HepG2 (cell line): ENCODE measurements at regions not wholly inside any gene's neighbourhood (a gene's known extent, or its start where the extent isn't known, plus 50 kb on each side); places are given as distances from the start of the nearest gene placed in this dataset.

Experiments
- CSRNP1 ChIP-seq: sonication (generic); formaldehyde crosslinking; IDR thresholded peaks from 2 replicates; pipeline ENCODE4 v1.8.1; 2023; ENCODE audit warnings: mild to moderate bottlenecking, missing genetic modification reagents
- HOXD1 ChIP-seq: sonication (generic); formaldehyde crosslinking; IDR thresholded peaks from 2 replicates; pipeline ENCODE4 v1.5.0; 2020; ENCODE audit warnings: missing genetic modification reagents
- IRX3 ChIP-seq: sonication (generic); formaldehyde crosslinking; IDR thresholded peaks from 2 replicates; pipeline ENCODE4 v1.8.1; 2023; ENCODE audit warnings: mild to moderate bottlenecking, low read depth, missing genetic modification reagents, borderline replicate concordance
- NFKB2 ChIP-seq: sonication (generic); formaldehyde crosslinking; IDR thresholded peaks from 2 replicates; pipeline ENCODE4 v1.4.0; 2020; ENCODE audit warnings: missing genetic modification reagents, borderline replicate concordance
- NR3C1 ChIP-seq: sonication (generic); formaldehyde crosslinking; IDR thresholded peaks from 2 replicates; pipeline ENCODE4 v1.4.0; 2020; ENCODE audit warnings: missing genetic modification reagents
- SIN3B ChIP-seq: fragments of 150-350 bp; IDR thresholded peaks from 2 replicates; pipeline ENCODE4 v1.6.1; 2014; ENCODE audit warnings: low read length
- SNAI1 ChIP-seq: sonication (generic); formaldehyde crosslinking; IDR thresholded peaks from 2 replicates; pipeline ENCODE4 v1.5.0; 2020; ENCODE audit warnings: mild to moderate bottlenecking, missing genetic modification reagents, borderline replicate concordance
- ZNF260 ChIP-seq: sonication (generic); formaldehyde crosslinking; IDR thresholded peaks from 2 replicates; pipeline ENCODE4 v1.4.0; 2020; ENCODE audit warnings: missing genetic modification reagents, low read depth, mild to moderate bottlenecking, borderline replicate concordance
- ZNF800 ChIP-seq: sonication (generic); formaldehyde crosslinking; IDR thresholded peaks from 2 replicates; pipeline ENCODE4 v1.4.0; 2020; ENCODE audit warnings: missing genetic modification reagents
- TF ChIP-seq, protein P1 (sequence below), 2 experiments: sonication (generic) in 1 of 2; formaldehyde crosslinking in 1 of 2; IDR thresholded peaks; 2 replicates each; pipeline versions ENCODE4 v1.4.0 to v1.6.1; 2016 to 2020; ENCODE audit warnings: borderline replicate concordance in 1 of 2, low read depth in 1 of 2, mild to moderate bottlenecking in 1 of 2, missing genetic modification reagents in 1 of 2
- TF ChIP-seq, protein P2 (sequence below): sonication (generic); formaldehyde crosslinking; IDR thresholded peaks from 2 replicates; pipeline ENCODE4 v1.4.0; 2020; ENCODE audit warnings: missing genetic modification reagents

DNA sequence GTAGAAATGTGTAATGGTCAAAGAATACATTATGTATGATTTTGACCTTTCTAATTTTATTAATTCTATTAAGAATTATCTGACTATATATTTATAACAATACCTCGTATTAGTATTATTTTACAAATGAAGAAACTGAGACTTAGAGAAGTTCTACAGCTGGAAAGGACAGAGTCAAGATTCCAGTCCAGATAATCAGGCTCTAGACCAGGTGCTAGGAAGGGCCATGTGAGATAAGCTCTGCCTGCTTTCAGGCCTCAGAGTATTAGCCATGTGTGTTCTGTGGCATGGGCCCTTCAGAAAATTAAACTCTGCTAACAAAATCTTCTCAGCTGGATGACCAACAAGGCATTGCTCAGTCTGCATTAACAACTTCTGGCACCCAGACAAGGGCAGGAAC lies 87.5 kb downstream of the CD200R1L start (continued):
- TF ChIP-seq, protein P1, sequence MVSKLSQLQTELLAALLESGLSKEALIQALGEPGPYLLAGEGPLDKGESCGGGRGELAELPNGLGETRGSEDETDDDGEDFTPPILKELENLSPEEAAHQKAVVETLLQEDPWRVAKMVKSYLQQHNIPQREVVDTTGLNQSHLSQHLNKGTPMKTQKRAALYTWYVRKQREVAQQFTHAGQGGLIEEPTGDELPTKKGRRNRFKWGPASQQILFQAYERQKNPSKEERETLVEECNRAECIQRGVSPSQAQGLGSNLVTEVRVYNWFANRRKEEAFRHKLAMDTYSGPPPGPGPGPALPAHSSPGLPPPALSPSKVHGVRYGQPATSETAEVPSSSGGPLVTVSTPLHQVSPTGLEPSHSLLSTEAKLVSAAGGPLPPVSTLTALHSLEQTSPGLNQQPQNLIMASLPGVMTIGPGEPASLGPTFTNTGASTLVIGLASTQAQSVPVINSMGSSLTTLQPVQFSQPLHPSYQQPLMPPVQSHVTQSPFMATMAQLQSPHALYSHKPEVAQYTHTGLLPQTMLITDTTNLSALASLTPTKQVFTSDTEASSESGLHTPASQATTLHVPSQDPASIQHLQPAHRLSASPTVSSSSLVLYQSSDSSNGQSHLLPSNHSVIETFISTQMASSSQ (IDR thresholded peaks at IDR 0.05; ENCODE audit: low read depth), result no peak
- TF ChIP-seq, protein P1 (CRISPR knock-in tag; IDR thresholded peaks at IDR 0.05; ENCODE audit: borderline replicate concordance), result no peak
- no peak for TF ChIP-seq HOXD1 (CRISPR knock-in tag)
- TF ChIP-seq NFKB2 (CRISPR knock-in tag), result no peak
- no peak for TF ChIP-seq SIN3B
- no peak for TF ChIP-seq CSRNP1 (CRISPR knock-in tag)
- TF ChIP-seq ZNF800 (CRISPR knock-in tag), result no peak
- no peak for TF ChIP-seq ZNF260 (CRISPR knock-in tag)
- TF ChIP-seq NR3C1 (CRISPR knock-in tag), result no peak
- no peak for TF ChIP-seq SNAI1 (CRISPR knock-in tag)
- TF ChIP-seq IRX3 (CRISPR knock-in tag), result no peak
- TF ChIP-seq, protein P2, sequence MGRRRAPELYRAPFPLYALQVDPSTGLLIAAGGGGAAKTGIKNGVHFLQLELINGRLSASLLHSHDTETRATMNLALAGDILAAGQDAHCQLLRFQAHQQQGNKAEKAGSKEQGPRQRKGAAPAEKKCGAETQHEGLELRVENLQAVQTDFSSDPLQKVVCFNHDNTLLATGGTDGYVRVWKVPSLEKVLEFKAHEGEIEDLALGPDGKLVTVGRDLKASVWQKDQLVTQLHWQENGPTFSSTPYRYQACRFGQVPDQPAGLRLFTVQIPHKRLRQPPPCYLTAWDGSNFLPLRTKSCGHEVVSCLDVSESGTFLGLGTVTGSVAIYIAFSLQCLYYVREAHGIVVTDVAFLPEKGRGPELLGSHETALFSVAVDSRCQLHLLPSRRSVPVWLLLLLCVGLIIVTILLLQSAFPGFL (CRISPR knock-in tag), result no peak
